ENCODE measurements at regions not wholly inside any gene's neighbourhood (a gene's known extent, or its start where the extent isn't known, plus 50 kb on each side); places are given as distances from the start of the nearest gene placed in this dataset.

DNA sequence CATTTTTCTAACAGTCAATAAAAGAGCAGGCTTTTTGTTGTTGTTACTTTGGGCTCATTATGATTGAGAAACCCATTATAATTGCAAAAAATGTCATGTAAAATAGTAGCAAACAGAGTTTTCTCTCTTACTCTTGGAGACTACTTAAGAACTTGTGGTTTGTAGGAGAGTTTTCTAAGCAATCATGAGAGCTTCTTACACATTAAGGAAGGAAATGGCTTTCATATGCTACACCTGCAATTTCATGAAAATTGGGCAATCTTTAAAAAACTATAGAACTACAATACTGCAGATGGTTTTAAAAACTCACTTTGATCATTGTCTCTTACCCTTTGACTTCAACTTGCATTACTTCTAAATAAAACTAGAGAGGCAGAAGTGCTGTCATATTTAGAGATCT lies 701.8 kb downstream of the ZPLD1 start:
- Mint-ChIP-seq H3K4me3 (no peak overlapping the region), H3K4me1 (ENCODE audit: low read depth) (no peaks in the 10 kb centered on the region), H3K27me3 (no peaks in the 10 kb centered on the region), H3K36me3 (ENCODE audit: low read depth) (no peaks in the 10 kb centered on the region), H3K27ac (no peak overlapping the region), H3K9me3 (no peaks in the 10 kb centered on the region)
- no peaks in the 10 kb centered on the region for H3K9me3 ChIP-seq (ENCODE audit: control insufficient read depth in 1 of 2, insufficient read depth in 1 of 2, low read length in 2 of 2)
- ChIA-PET CTCF (no interaction called here), POLR2A (no interaction called here)
- ATAC-seq (ENCODE audit: poor library complexity), result no peak
- H3K36me3 ChIP-seq (ENCODE audit: insufficient read depth, low read length), result no peaks in the 10 kb centered on the region
- DNase-seq, result no peak
- H3K4me3 ChIP-seq (ENCODE audit: low read length), result no peak overlapping the region
- H3K27ac ChIP-seq (ENCODE audit: low read depth in 1 of 2, low read length in 2 of 2), result no peak overlapping the region
- H3K4me1 ChIP-seq (ENCODE audit: insufficient read depth, low read length), result no peaks in the 10 kb centered on the region
- intact Hi-C loops (cut with DNase I, micrococcal nuclease), result no loop called here
- TF ChIP-seq, protein P1, sequence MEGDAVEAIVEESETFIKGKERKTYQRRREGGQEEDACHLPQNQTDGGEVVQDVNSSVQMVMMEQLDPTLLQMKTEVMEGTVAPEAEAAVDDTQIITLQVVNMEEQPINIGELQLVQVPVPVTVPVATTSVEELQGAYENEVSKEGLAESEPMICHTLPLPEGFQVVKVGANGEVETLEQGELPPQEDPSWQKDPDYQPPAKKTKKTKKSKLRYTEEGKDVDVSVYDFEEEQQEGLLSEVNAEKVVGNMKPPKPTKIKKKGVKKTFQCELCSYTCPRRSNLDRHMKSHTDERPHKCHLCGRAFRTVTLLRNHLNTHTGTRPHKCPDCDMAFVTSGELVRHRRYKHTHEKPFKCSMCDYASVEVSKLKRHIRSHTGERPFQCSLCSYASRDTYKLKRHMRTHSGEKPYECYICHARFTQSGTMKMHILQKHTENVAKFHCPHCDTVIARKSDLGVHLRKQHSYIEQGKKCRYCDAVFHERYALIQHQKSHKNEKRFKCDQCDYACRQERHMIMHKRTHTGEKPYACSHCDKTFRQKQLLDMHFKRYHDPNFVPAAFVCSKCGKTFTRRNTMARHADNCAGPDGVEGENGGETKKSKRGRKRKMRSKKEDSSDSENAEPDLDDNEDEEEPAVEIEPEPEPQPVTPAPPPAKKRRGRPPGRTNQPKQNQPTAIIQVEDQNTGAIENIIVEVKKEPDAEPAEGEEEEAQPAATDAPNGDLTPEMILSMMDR (IDR thresholded peaks at IDR 0.05), result no peak
- H3K27me3 ChIP-seq (ENCODE audit: control insufficient read depth in 1 of 2, insufficient read depth in 2 of 2, low read length in 2 of 2), result no peaks in the 10 kb centered on the region

DNA sequence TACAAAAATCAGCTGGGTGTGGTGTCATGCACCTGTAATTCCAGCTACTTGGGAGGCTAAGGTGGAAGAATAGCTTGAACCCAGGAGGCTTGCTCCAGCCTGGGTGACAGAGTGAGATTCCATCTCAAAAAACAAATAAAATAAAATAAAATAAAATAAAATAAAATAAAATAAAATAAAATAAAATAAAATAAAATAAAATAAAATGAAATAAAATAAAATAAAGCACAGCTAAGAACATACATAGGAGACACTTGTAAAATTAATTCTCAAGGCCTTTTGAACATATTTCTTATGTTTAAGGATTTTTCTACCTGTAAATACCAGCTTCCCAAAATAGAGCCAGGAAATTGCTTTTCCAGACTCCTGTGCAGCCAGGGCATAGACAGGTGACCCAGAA lies 703.0 kb downstream of the ZPLD1 start:
- DNase-seq, result no peak
- H3K9me3 ChIP-seq (ENCODE audit: control insufficient read depth in 1 of 2, insufficient read depth in 1 of 2, low read length in 2 of 2), result peaks cover 0 to 3% of the 10 kb centered on the region in 2 experiments
- intact Hi-C loops (cut with DNase I, micrococcal nuclease), result no loop called here
- no peaks in the 10 kb centered on the region for H3K9me3 Mint-ChIP-seq
- H3K27me3 ChIP-seq (ENCODE audit: control insufficient read depth in 1 of 2, insufficient read depth in 2 of 2, low read length in 2 of 2), result no peaks in the 10 kb centered on the region
- H3K36me3 ChIP-seq (ENCODE audit: insufficient read depth, low read length), result no peaks in the 10 kb centered on the region
- no peak overlapping the region for H3K27ac ChIP-seq (ENCODE audit: low read depth in 1 of 2, low read length in 2 of 2)
- H3K27me3 Mint-ChIP-seq, result no peaks in the 10 kb centered on the region
- ChIA-PET CTCF (no interaction called here), POLR2A (no interaction called here)
- ATAC-seq (ENCODE audit: poor library complexity), result no peak
- H3K36me3 Mint-ChIP-seq (ENCODE audit: low read depth), result no peaks in the 10 kb centered on the region
- no peaks in the 10 kb centered on the region for H3K4me1 Mint-ChIP-seq (ENCODE audit: low read depth)
- no peak overlapping the region for H3K4me3 Mint-ChIP-seq
- no peak overlapping the region for H3K4me3 ChIP-seq (ENCODE audit: low read length)
- H3K4me1 ChIP-seq (ENCODE audit: insufficient read depth, low read length), result no peaks in the 10 kb centered on the region
- TF ChIP-seq, protein P1 (IDR thresholded peaks at IDR 0.05), result no peak
- no peak overlapping the region for H3K27ac Mint-ChIP-seq

DNA sequence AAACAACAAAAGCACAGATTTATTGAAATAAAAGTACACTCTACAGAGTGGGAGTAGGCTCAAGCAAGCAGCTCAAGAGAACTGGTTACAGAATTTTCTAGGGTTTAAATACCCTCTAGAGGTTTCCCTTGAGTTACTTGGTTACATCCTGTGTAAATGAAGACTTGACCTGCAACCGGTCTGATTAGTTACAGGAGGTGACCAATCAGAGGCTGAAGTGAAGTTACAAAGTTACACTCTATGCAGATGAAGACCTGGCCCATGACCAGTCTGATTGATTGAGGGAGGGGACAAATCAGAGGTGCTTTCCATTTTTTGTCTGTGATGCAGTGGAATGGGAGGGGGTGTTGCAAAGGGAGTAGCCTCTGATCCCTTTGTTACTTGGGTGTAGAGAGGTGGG lies 723.4 kb downstream of the ZPLD1 start:
- intact Hi-C loops (cut with DNase I, micrococcal nuclease), result no loop called here
- Mint-ChIP-seq H3K9me3 (no peaks in the 10 kb centered on the region), H3K4me3 (no peak overlapping the region), H3K36me3 (ENCODE audit: low read depth) (no peaks in the 10 kb centered on the region), H3K4me1 (ENCODE audit: low read depth) (no peaks in the 10 kb centered on the region), H3K27ac (no peak overlapping the region), H3K27me3 (no peaks in the 10 kb centered on the region)
- no peak overlapping the region for H3K27ac ChIP-seq (ENCODE audit: low read depth in 1 of 2, low read length in 2 of 2)
- CTCF ChIA-PET, result no interaction called here
- H3K36me3 ChIP-seq (ENCODE audit: insufficient read depth, low read length), result no peaks in the 10 kb centered on the region
- H3K9me3 ChIP-seq (ENCODE audit: control insufficient read depth in 1 of 2, insufficient read depth in 1 of 2, low read length in 2 of 2), result no peaks in the 10 kb centered on the region
- ATAC-seq (ENCODE audit: poor library complexity) (no peak), DNase-seq (no peak)
- POLR2A ChIA-PET, result no interaction called here
- no peaks in the 10 kb centered on the region for H3K27me3 ChIP-seq (ENCODE audit: control insufficient read depth in 1 of 2, insufficient read depth in 2 of 2, low read length in 2 of 2)
- H3K4me1 ChIP-seq (ENCODE audit: insufficient read depth, low read length), result no peaks in the 10 kb centered on the region
- H3K4me3 ChIP-seq (ENCODE audit: low read length), result no peak overlapping the region
- TF ChIP-seq, protein P1 (IDR thresholded peaks at IDR 0.05), result no peak
